Hepatocyte (in vitro differentiated cells): ENCODE measurements at regions not wholly inside any gene's neighbourhood (a gene's known extent, or its start where the extent isn't known, plus 50 kb on each side); places are given as distances from the start of the nearest gene placed in this dataset.

Experiments used
- CTCF ChIP-seq: fragments of 200-600 bp; sonication (generic); IDR thresholded peaks from 2 replicates; pipeline ENCODE4 v1.5.1; 2016; ENCODE audit warnings: antibody characterized with exemption, mild to moderate bottlenecking; ENCODE audit not compliant: poor library complexity
- EZH2 ChIP-seq: fragments of 200-600 bp; sonication (generic); IDR thresholded peaks from 2 replicates; pipeline ENCODE4 v1.6.1; 2016; ENCODE audit warnings: antibody characterized with exemption, mild to moderate bottlenecking, borderline replicate concordance

GRCh38 chr17:11023639-11024479 lies 186.0 kb upstream of the PIRT start:
- TF ChIP-seq EZH2: no peak
- no peak for TF ChIP-seq CTCF
